ENCODE measurements at regions not wholly inside any gene's neighbourhood (a gene's known extent, or its start where the extent isn't known, plus 50 kb on each side); places are given as distances from the start of the nearest gene placed in this dataset.

DNA sequence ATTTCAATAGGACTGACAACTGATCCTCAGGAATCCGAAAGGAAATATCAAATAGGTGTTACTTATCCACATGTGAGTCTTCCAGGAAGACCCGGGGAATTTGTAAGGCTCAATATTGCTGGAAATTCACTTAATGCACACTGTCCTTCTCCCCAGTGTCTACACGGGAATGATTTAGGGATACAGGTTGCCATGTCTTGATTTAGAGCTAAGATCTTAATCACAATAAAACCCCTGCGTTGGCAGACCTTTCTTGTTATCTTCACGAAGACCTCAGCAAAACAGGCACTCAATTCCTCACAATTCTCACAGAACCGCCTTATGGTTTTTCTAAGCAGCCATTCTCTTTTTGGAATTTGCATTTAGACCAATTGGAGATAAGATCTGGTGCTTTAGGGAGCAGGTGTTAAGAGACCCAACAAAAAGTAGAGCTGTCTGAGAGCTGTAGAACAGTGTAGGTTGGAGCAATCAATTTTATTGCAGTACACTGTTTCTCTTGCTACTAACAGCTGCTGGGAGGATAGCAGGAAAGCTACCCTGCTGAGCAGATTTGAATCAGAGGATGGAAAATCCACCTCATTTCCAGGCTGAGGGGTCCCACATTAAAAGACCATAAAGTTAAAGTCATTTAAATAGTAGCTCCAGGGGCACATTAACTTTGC lies 925.7 kb downstream of the EPHA3 start:
- TF ChIP-seq, protein P1, sequence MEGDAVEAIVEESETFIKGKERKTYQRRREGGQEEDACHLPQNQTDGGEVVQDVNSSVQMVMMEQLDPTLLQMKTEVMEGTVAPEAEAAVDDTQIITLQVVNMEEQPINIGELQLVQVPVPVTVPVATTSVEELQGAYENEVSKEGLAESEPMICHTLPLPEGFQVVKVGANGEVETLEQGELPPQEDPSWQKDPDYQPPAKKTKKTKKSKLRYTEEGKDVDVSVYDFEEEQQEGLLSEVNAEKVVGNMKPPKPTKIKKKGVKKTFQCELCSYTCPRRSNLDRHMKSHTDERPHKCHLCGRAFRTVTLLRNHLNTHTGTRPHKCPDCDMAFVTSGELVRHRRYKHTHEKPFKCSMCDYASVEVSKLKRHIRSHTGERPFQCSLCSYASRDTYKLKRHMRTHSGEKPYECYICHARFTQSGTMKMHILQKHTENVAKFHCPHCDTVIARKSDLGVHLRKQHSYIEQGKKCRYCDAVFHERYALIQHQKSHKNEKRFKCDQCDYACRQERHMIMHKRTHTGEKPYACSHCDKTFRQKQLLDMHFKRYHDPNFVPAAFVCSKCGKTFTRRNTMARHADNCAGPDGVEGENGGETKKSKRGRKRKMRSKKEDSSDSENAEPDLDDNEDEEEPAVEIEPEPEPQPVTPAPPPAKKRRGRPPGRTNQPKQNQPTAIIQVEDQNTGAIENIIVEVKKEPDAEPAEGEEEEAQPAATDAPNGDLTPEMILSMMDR (IDR thresholded peaks at IDR 0.05), result no peak
- TF ChIP-seq EP300 (IDR thresholded peaks at IDR 0.05) (no peak), POLR2A (IDR thresholded peaks at IDR 0.05) (no peak), POLR2AphosphoS5 (IDR thresholded peaks at IDR 0.05) (no peak)

All from gastroesophageal sphincter (tissue), 3 donors.